Naive thymus-derived CD4-positive, alpha-beta T cell (primary cell): ENCODE measurements at regions not wholly inside any gene's neighbourhood (a gene's known extent, or its start where the extent isn't known, plus 50 kb on each side); places are given as distances from the start of the nearest gene placed in this dataset.

Experiments used
- ATAC-seq: fragments of 150-1000 bp; cut with Tn5 transposase; 2 replicates; pipeline ENCODE4 v1.10.0; 2021; ENCODE audit warnings: mild to moderate bottlenecking, moderate library complexity
- CTCF ChIA-PET: fragments of 350-600 bp; sonication (Branson Sonifier 250); formaldehyde crosslinking; loops from one replicate; lab custom pipeline; 2021; ENCODE audit warnings: antibody characterized with exemption; lab: Charles Lee
- POLR2A ChIA-PET: fragments of 350-600 bp; sonication (Branson Sonifier 250); formaldehyde crosslinking; loops from one replicate; lab custom pipeline; 2021; ENCODE audit warnings: antibody characterized with exemption, inconsistent platforms; lab: Charles Lee
- DNase-seq, 9 donors: peaks; one replicate each; pipeline versions ENCODE4 v3.0.0 to v3.0.0-alpha.2; 2020 to 2022; ENCODE audit warnings: mixed read lengths in 1 of 9
- H3K27ac ChIP-seq: one replicate; pipeline ENCODE4 v1.7.0; 2013; ENCODE audit warnings: mild to moderate bottlenecking, low read depth, low read length, moderate library complexity
- H3K27me3 ChIP-seq, 2 donors: one replicate each; pipeline ENCODE4 v1.7.0; 2013; ENCODE audit warnings: low read length in 2 of 2, mild to moderate bottlenecking in 2 of 2, moderate library complexity in 2 of 2; ENCODE audit not compliant: control insufficient read depth in 2 of 2, insufficient read depth in 2 of 2
- H3K36me3 ChIP-seq, 3 experiments: 1 replicate in 2 of 3; 2 replicates in 1 of 3; pipeline ENCODE4 v1.7.0; 2013; ENCODE audit warnings: low read length in 3 of 3, mild to moderate bottlenecking in 3 of 3, moderate library complexity in 1 of 3; ENCODE audit not compliant: insufficient read depth in 3 of 3, control insufficient read depth in 2 of 3
- H3K4me1 ChIP-seq, 2 donors: one replicate each; pipeline ENCODE4 v1.7.0; 2013; ENCODE audit warnings: low read length in 2 of 2, mild to moderate bottlenecking in 2 of 2, moderate library complexity in 1 of 2; ENCODE audit not compliant: control insufficient read depth in 2 of 2, insufficient read depth in 2 of 2
- H3K4me3 ChIP-seq: 2 replicates; pipeline ENCODE4 v1.7.0; 2013; ENCODE audit warnings: mild to moderate bottlenecking, low read length
- H3K9me3 ChIP-seq, 3 experiments: 1 replicate in 2 of 3; 2 replicates in 1 of 3; pipeline ENCODE4 v1.7.0; 2013; ENCODE audit warnings: low read length in 3 of 3; ENCODE audit not compliant: control insufficient read depth in 2 of 3
- H3K27ac Mint-ChIP-seq, 9 donors: one replicate each; pipeline ENCODE4 v1.8.0; 2020 to 2022; ENCODE audit warnings: mixed read lengths in 9 of 9, mild to moderate bottlenecking in 8 of 9, moderate library complexity in 5 of 9, inconsistent platforms in 2 of 9
- H3K27me3 Mint-ChIP-seq, 5 donors: one replicate each; pipeline ENCODE4 v1.8.0; 2021 to 2022; ENCODE audit warnings: mixed read lengths in 5 of 5, mild to moderate bottlenecking in 1 of 5
- H3K36me3 Mint-ChIP-seq, 5 donors: one replicate each; pipeline ENCODE4 v1.8.0; 2020 to 2022; ENCODE audit warnings: mixed read lengths in 5 of 5, mild to moderate bottlenecking in 3 of 5, inconsistent platforms in 1 of 5
- H3K4me1 Mint-ChIP-seq, 7 donors: one replicate each; pipeline ENCODE4 v1.8.0; 2020 to 2022; ENCODE audit warnings: mixed read lengths in 7 of 7, mild to moderate bottlenecking in 3 of 7, inconsistent platforms in 1 of 7
- H3K4me3 Mint-ChIP-seq, 10 donors: one replicate each; pipeline ENCODE4 v1.8.0; 2020 to 2022; ENCODE audit warnings: mild to moderate bottlenecking in 10 of 10, mixed read lengths in 10 of 10, moderate library complexity in 6 of 10, inconsistent platforms in 2 of 10
- H3K9me3 Mint-ChIP-seq, 11 donors: one replicate each; pipeline ENCODE4 v1.8.0; 2020 to 2022; ENCODE audit warnings: mixed read lengths in 11 of 11, mild to moderate bottlenecking in 4 of 11, inconsistent platforms in 1 of 11, moderate library complexity in 1 of 11
- intact Hi-C, 2 donors: fragments of 100-400 bp; cut with micrococcal nuclease; formaldehyde crosslinking; loops; one replicate each; pipeline ENCODE4 v1.15.1; 2023

GRCh38 chr9:107605041-107605440 is 115.5 kb upstream of the KLF4 start:
- H3K4me1 ChIP-seq = no peaks in the 10 kb centered on the region
- Mint-ChIP-seq H3K36me3 (no peaks in the 10 kb centered on the region), H3K27ac (no peak overlapping the region), H3K4me3 (no peak overlapping the region), H3K27me3 (no peaks in the 10 kb centered on the region), H3K9me3 (peaks cover 0 to 2% (median 0%) of the 10 kb centered on the region in 11 donors), H3K4me1 (peaks cover 0 to 3% (median 0%) of the 10 kb centered on the region in 7 donors)
- H3K4me3 ChIP-seq = no peak overlapping the region
- H3K9me3 ChIP-seq = no peaks in the 10 kb centered on the region
- H3K27me3 ChIP-seq = no peaks in the 10 kb centered on the region
- H3K27ac ChIP-seq = no peak overlapping the region
- CTCF ChIA-PET = interaction anchor here (0.6 kb wide), 1 partner anchor 33 kb away, joined by 3 read pairs; no protein-coding TSS in a partner anchor
- POLR2A ChIA-PET = no interaction called here
- intact Hi-C loops = no loop called here
- H3K36me3 ChIP-seq = no peaks in the 10 kb centered on the region
- no peak for ATAC-seq
- no peak for DNase-seq

DNA sequence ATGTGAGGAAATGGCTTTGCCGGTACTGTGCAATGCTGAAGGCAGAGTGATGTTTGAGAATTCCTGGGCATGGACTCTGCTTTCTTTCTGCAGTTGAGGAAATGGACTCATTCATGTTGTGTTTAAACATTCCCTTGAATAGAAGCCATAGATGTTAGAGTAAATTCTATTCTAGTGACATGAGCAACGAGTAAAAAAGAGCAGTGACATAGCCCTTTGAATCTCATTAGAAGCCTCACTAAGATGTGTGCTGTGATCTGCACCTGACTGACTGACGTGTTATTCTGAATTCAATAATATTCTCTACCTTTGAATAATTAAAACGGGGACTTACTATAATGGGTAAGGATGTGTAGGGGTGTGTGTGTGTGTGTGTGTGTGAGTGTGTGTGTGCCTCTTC is 113.7 kb upstream of the KLF4 start:
- Histone ChIP-seq H3K4me1 (no peaks in the 10 kb centered on the region), H3K27me3 (no peaks in the 10 kb centered on the region), H3K27ac (no peak overlapping the region), H3K4me3 (no peak overlapping the region), H3K9me3 (no peaks in the 10 kb centered on the region), H3K36me3 (no peaks in the 10 kb centered on the region)
- no peaks in the 10 kb centered on the region for H3K27me3 Mint-ChIP-seq
- ATAC-seq = no peak
- peaks cover 0 to 3% (median 0%) of the 10 kb centered on the region in 7 donors for H3K4me1 Mint-ChIP-seq
- H3K27ac Mint-ChIP-seq = no peak overlapping the region
- no peak for DNase-seq
- POLR2A ChIA-PET = no interaction called here
- H3K36me3 Mint-ChIP-seq = no peaks in the 10 kb centered on the region
- CTCF ChIA-PET = no interaction called here
- H3K4me3 Mint-ChIP-seq = no peak overlapping the region
- intact Hi-C loops = no loop called here
- H3K9me3 Mint-ChIP-seq = peaks cover 0 to 3% (median 0%) of the 10 kb centered on the region in 11 donors

DNA sequence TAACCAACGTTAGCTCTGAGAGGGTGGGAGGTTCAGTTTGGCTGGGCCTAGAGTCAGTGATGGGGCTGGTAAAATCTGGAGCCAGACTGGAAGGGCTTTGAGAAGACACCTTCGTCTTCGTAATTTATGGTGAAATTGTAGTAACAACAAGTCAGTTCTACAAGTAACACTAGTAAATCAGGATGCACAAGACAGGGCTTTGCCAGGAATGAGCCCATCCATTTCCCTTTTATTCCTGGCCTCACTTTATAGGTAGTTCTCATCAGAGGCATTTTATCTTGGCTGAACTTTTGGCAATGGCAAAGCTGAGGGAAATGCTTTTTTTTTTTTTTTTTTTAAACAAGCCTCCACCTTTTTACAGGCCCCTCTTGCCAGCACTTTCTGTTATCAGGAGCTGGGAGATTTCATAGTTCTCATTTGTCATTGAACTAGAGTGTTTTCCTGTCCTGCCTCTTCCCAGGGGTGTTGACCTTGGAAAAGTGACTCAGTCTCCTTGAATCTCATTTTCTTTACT is 110.5 kb upstream of the KLF4 start:
- no peaks in the 10 kb centered on the region for H3K36me3 ChIP-seq

DNA sequence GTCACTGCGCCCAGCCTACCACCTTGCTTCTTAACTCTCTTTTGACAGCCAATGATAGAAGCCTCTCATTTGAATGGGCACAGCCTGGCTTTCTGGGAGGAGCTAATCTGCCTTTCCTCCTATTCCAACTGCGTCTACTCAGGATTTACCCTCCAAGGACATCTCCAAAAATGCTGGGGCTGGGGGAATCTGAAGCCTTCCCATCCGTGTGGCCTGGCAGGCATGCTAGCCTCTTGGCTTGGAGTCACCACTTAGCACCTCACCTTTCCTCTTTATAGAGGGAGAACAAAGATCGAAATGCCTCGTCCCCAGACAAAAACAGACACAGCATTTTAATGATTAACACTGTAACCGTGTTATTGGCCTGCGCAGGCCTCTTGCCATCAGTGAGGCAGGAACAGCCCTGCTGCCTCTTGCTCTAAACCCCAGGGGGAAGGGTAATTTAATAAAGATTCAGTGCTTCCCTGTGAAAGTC is 108.2 kb upstream of the KLF4 start:
- H3K9me3 Mint-ChIP-seq = peaks cover 0 to 5% (median 0%) of the 10 kb centered on the region in 11 donors
- no peak overlapping the region for H3K27ac Mint-ChIP-seq
- H3K4me1 Mint-ChIP-seq = no peaks in the 10 kb centered on the region
- no peaks in the 10 kb centered on the region for H3K27me3 Mint-ChIP-seq
- no peaks in the 10 kb centered on the region for H3K4me1 ChIP-seq
- H3K27me3 ChIP-seq = no peaks in the 10 kb centered on the region
- no peaks in the 10 kb centered on the region for H3K9me3 ChIP-seq
- CTCF ChIA-PET = no interaction called here
- DNase-seq (no peak), ATAC-seq (no peak)
- H3K27ac ChIP-seq = no peak overlapping the region
- H3K4me3 Mint-ChIP-seq = no peak overlapping the region
- intact Hi-C loops = no loop called here
- no peaks in the 10 kb centered on the region for H3K36me3 Mint-ChIP-seq
- no peak overlapping the region for H3K4me3 ChIP-seq
- POLR2A ChIA-PET = no interaction called here
- H3K36me3 ChIP-seq = no peaks in the 10 kb centered on the region

More for the DNA sequence above, 110.5 kb upstream of the KLF4 start:
- ChIA-PET CTCF (no interaction called here), POLR2A (no interaction called here)
- Mint-ChIP-seq H3K4me1 (peaks cover 0 to 3% (median 0%) of the 10 kb centered on the region in 7 donors), H3K36me3 (no peaks in the 10 kb centered on the region), H3K27ac (no peak overlapping the region), H3K9me3 (peaks cover 0 to 3% (median 0%) of the 10 kb centered on the region in 11 donors), H3K4me3 (no peak overlapping the region), H3K27me3 (no peaks in the 10 kb centered on the region)
- no peaks in the 10 kb centered on the region for H3K9me3 ChIP-seq
- no peaks in the 10 kb centered on the region for H3K27me3 ChIP-seq
- ATAC-seq = no peak
- no peak for DNase-seq
- no peak overlapping the region for H3K4me3 ChIP-seq
- H3K4me1 ChIP-seq = no peaks in the 10 kb centered on the region
- intact Hi-C loops = no loop called here
- H3K27ac ChIP-seq = no peak overlapping the region

DNA sequence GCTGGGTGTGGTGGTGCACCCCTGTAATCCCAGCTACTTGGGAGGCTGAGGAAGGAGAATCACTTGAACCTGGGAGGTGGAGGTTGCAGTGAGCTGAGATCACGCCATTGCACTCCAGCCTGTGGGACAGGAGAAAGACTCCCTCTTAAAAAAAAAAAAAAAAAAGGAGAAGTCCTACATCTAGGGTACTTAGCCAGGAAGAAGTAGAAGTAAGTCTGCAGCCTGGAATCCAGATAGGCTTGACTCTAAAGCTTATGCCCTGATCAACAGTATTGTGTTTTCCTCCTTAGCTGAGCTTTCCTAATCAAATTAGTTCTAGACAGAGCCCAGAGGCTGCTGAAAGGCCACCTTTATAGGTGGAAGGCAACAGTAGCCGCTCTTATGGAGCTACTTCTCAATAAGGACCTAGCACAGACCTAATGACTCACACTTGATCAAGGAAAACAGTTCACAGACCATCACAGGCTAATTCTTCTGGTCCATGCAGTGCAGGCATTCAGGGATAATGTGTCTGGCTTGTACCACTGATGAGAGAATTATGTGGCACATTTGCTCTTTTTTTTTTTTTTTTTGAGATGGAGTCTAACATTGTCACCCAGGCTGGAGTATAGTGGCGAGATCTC is 105.5 kb upstream of the KLF4 start:
- Histone ChIP-seq H3K27ac (no peak overlapping the region), H3K9me3 (no peaks in the 10 kb centered on the region), H3K36me3 (no peaks in the 10 kb centered on the region), H3K4me1 (no peaks in the 10 kb centered on the region), H3K4me3 (no peak overlapping the region), H3K27me3 (no peaks in the 10 kb centered on the region)
- ATAC-seq = peak; percentile 34
- ChIA-PET POLR2A (no interaction called here), CTCF (no interaction called here)
- H3K27me3 Mint-ChIP-seq = no peaks in the 10 kb centered on the region
- H3K4me3 Mint-ChIP-seq = no peak overlapping the region
- no peak for DNase-seq
- H3K9me3 Mint-ChIP-seq = peaks cover 0 to 5% (median 0%) of the 10 kb centered on the region in 11 donors
- intact Hi-C loops = no loop called here
- H3K36me3 Mint-ChIP-seq = no peaks in the 10 kb centered on the region
- H3K27ac Mint-ChIP-seq = no peak overlapping the region
- H3K4me1 Mint-ChIP-seq = no peaks in the 10 kb centered on the region

DNA sequence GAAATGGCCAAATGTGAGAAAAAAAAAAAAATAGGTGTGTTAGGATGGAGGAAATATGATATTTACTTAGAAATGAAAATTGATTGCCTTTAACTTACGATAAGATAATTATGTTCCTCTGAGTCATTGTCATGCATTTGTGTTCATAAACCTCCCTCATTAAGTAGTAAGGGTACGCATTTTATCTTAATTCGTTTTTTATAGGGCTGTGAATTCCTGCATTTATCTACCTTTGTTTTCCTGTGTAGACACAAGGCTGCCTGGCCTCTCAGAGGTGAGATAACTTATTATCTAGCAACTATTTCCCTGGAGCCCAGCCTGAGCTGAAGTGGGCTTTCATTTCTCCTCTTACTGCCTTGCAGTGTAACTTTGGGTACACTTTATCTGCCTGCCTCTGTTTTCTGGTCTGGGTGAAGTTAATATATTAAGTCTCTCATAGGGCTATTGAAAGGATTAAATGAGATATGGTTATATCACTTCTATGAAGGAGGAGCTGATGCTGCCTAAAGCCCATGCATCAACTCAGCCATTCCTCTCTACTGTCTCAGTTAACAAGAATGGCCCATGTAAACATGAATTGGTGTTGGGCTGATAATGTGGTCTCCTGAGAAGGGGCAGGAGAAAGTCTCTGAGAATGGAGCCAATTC is 103.8 kb upstream of the KLF4 start:
- CTCF ChIA-PET = no interaction called here
- H3K27me3 Mint-ChIP-seq = peaks cover 0 to 5% (median 2%) of the 10 kb centered on the region in 5 donors
- peaks cover 0 to 2% (median 0%) of the 10 kb centered on the region in 11 donors for H3K9me3 Mint-ChIP-seq
- H3K36me3 Mint-ChIP-seq = no peaks in the 10 kb centered on the region
- no peak overlapping the region for H3K4me3 Mint-ChIP-seq
- POLR2A ChIA-PET = no interaction called here
- Histone ChIP-seq H3K4me1 (no peaks in the 10 kb centered on the region), H3K27me3 (no peaks in the 10 kb centered on the region), H3K27ac (no peak overlapping the region), H3K4me3 (no peak overlapping the region), H3K9me3 (no peaks in the 10 kb centered on the region), H3K36me3 (no peaks in the 10 kb centered on the region)
- no peak for ATAC-seq
- intact Hi-C loops = no loop called here
- no peak for DNase-seq
- H3K4me1 Mint-ChIP-seq = no peaks in the 10 kb centered on the region
- H3K27ac Mint-ChIP-seq = no peak overlapping the region
